ENCODE measurements at regions not wholly inside any gene's neighbourhood (a gene's known extent, or its start where the extent isn't known, plus 50 kb on each side); places are given as distances from the start of the nearest gene placed in this dataset.

DNA sequence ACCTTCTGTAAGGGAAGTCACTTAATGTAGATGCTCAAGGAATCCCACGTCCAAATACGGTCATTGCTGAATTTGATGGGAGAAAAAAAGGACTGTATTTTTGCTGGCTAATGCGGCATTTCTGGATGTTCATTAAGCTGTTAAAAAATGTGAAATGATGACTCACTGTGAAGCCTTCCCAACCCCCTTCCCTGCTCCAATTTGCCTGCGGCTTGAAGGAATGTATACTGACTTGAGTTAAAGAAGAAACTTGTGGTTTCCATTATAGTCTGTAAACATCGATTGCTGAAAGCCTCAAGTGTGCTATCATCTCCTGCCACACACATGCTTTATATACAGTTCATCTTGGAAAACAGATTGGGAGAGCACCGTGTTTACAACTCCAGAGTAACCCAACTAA, 249.1 kb upstream of the JAG1 start:
- Histone ChIP-seq H3K4me1 (ENCODE audit: low read length) (no peaks in the 10 kb centered on the region), H3K9ac (ENCODE audit: low read length) (no peak overlapping the region), H3K4me3 (ENCODE audit: low read length) (no peak overlapping the region), H4K20me1 (ENCODE audit: insufficient read depth, low read length) (no peaks in the 10 kb centered on the region), H3K27me3 (ENCODE audit: low read depth, low read length) (peaks cover 24% of the 10 kb centered on the region), H3K27ac (ENCODE audit: low read length) (no peak overlapping the region), H2AFZ (ENCODE audit: low read depth, low read length) (no peak overlapping the region), H3K36me3 (replicated peaks; ENCODE audit: low read depth, low read length) (no peaks in the 10 kb centered on the region), H3K9me3 (ENCODE audit: insufficient read depth, low read length) (no peaks in the 10 kb centered on the region), H3K79me2 (ENCODE audit: low read length) (no peaks in the 10 kb centered on the region), H3K4me2 (ENCODE audit: low read length) (no peak overlapping the region)
- TF ChIP-seq, protein P1, sequence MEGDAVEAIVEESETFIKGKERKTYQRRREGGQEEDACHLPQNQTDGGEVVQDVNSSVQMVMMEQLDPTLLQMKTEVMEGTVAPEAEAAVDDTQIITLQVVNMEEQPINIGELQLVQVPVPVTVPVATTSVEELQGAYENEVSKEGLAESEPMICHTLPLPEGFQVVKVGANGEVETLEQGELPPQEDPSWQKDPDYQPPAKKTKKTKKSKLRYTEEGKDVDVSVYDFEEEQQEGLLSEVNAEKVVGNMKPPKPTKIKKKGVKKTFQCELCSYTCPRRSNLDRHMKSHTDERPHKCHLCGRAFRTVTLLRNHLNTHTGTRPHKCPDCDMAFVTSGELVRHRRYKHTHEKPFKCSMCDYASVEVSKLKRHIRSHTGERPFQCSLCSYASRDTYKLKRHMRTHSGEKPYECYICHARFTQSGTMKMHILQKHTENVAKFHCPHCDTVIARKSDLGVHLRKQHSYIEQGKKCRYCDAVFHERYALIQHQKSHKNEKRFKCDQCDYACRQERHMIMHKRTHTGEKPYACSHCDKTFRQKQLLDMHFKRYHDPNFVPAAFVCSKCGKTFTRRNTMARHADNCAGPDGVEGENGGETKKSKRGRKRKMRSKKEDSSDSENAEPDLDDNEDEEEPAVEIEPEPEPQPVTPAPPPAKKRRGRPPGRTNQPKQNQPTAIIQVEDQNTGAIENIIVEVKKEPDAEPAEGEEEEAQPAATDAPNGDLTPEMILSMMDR (IDR thresholded peaks at IDR 0.05; ENCODE audit: low read depth, low read length), result no peak
- TF ChIP-seq EZH2phosphoT487 (IDR thresholded peaks at IDR 0.05; ENCODE audit: low read depth), result no peak

DNA sequence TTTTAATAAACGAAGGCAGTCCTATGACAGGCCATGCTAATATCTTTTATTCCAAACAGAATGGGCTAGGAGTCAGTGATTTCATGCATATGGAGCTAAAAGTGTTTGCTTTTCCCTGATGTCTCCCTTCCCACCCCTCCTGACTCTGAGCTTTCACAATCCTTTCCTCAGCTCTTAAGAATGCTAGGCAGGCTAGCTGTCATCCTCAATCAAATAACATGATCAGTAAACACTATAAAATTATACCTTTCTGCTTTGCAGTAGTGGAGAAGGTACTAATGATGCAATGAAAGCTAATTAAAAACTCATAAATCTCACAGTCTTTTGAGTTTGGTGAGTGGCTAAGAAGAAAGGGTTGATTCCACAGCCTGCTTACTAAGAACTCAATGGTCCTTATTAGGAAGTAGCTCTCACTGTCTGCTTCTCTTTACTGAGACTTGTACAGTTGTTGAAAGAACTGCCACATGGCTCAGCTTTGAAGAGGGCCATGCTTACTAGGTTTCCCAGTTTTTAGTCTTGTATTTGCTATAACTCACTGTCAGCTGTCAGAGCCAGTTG, 250.9 kb upstream of the JAG1 start:
- H3K4me1 ChIP-seq (ENCODE audit: low read length), result no peaks in the 10 kb centered on the region
- H3K9ac ChIP-seq (ENCODE audit: low read length), result no peak overlapping the region
- no peaks in the 10 kb centered on the region for H3K36me3 ChIP-seq (replicated peaks; ENCODE audit: low read depth, low read length)
- H3K4me2 ChIP-seq (ENCODE audit: low read length), result no peak overlapping the region
- no peak overlapping the region for H3K4me3 ChIP-seq (ENCODE audit: low read length)
- H3K9me3 ChIP-seq (ENCODE audit: insufficient read depth, low read length), result no peaks in the 10 kb centered on the region
- no peaks in the 10 kb centered on the region for H3K79me2 ChIP-seq (ENCODE audit: low read length)
- no peak overlapping the region for H3K27ac ChIP-seq (ENCODE audit: low read length)
- peaks cover 27% of the 10 kb centered on the region for H3K27me3 ChIP-seq (ENCODE audit: low read depth, low read length)
- H4K20me1 ChIP-seq (ENCODE audit: insufficient read depth, low read length), result no peaks in the 10 kb centered on the region
- TF ChIP-seq EZH2phosphoT487 (IDR thresholded peaks at IDR 0.05; ENCODE audit: low read depth), result no peak
- TF ChIP-seq, protein P1 (IDR thresholded peaks at IDR 0.05; ENCODE audit: low read depth, low read length), result no peak
- no peak overlapping the region for H2AFZ ChIP-seq (ENCODE audit: low read depth, low read length)

DNA sequence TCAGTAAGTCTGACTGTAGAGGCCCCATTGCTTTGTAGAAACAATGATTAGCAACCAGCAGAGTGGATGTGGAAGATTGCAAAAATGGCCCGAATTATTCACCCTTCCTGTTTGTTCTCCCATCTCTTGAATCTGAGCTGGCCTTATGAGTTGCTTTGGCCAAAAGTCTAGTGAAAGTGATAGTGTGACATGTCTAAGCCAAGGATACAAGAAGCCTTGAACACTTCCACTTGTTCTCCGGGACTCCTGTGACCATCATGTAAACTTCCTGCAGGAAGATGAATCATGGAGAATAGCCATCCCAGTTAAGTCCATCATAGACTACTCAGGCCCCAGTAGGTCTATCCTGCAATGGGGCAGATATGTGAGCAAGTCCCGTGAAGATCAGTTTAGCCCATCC, 252.0 kb upstream of the JAG1 start:
- Histone ChIP-seq H3K4me2 (ENCODE audit: low read length) (no peak overlapping the region), H3K4me1 (ENCODE audit: low read length) (no peaks in the 10 kb centered on the region), H3K4me3 (ENCODE audit: low read length) (no peak overlapping the region), H3K27me3 (ENCODE audit: low read depth, low read length) (peaks cover 27% of the 10 kb centered on the region), H3K9me3 (ENCODE audit: insufficient read depth, low read length) (no peaks in the 10 kb centered on the region), H3K36me3 (replicated peaks; ENCODE audit: low read depth, low read length) (no peaks in the 10 kb centered on the region), H3K27ac (ENCODE audit: low read length) (no peak overlapping the region), H2AFZ (ENCODE audit: low read depth, low read length) (no peak overlapping the region), H3K9ac (ENCODE audit: low read length) (no peak overlapping the region), H4K20me1 (ENCODE audit: insufficient read depth, low read length) (no peaks in the 10 kb centered on the region), H3K79me2 (ENCODE audit: low read length) (no peaks in the 10 kb centered on the region)
- TF ChIP-seq, protein P1 (IDR thresholded peaks at IDR 0.05; ENCODE audit: low read depth, low read length), result no peak
- TF ChIP-seq EZH2phosphoT487 (IDR thresholded peaks at IDR 0.05; ENCODE audit: low read depth), result no peak

DNA sequence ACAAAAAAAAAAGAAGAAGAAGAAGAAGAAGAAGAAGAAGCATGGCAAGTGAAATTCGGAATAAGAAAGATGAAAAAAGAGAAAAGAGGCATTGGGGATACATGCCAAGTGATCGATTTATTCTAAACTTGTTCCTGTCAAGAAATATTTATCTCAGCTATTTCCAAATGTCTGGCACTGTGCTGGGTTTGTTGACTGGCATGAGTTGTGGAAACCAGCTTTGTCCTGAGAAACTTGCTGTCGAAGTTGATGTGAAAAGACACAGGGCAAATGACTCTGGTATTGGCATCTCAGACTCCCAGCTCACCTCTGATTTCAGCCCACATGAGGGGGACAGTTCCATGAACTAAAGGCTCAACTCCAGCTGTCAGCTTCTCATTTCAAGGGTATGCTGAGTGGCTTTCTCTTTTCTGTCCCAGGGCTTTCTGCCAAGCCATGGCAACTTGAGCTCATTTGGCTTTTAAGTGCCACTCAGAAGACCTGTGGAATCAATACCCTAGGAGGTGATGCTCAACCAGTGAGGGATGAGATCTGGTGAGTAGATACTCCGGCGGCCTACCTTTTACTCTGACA, 253.3 kb upstream of the JAG1 start:
- Histone ChIP-seq H3K9me3 (ENCODE audit: insufficient read depth, low read length) (no peaks in the 10 kb centered on the region), H2AFZ (ENCODE audit: low read depth, low read length) (no peak overlapping the region), H3K4me2 (ENCODE audit: low read length) (no peak overlapping the region), H3K36me3 (replicated peaks; ENCODE audit: low read depth, low read length) (no peaks in the 10 kb centered on the region), H3K27ac (ENCODE audit: low read length) (no peak overlapping the region), H3K4me3 (ENCODE audit: low read length) (no peak overlapping the region), H3K4me1 (ENCODE audit: low read length) (no peaks in the 10 kb centered on the region), H3K79me2 (ENCODE audit: low read length) (no peaks in the 10 kb centered on the region), H3K27me3 (ENCODE audit: low read depth, low read length) (peaks cover 32% of the 10 kb centered on the region), H4K20me1 (ENCODE audit: insufficient read depth, low read length) (no peaks in the 10 kb centered on the region), H3K9ac (ENCODE audit: low read length) (no peak overlapping the region)
- TF ChIP-seq EZH2phosphoT487 (IDR thresholded peaks at IDR 0.05; ENCODE audit: low read depth), result no peak
- TF ChIP-seq, protein P1 (IDR thresholded peaks at IDR 0.05; ENCODE audit: low read depth, low read length), result no peak

Data from OCI-LY3 (cell line).